OCI-LY7 (cell line): ENCODE measurements at regions not wholly inside any gene's neighbourhood (a gene's known extent, or its start where the extent isn't known, plus 50 kb on each side); places are given as distances from the start of the nearest gene placed in this dataset.

Experiments used
- BruUV-seq: library from RNA; stranded (reverse); fragments of 400-500 nt; replicated peaks from 2 replicates; lab custom pipeline; 2021; lab: Mats Ljungman, UMichigan
- CTCF ChIA-PET: fragments of 300-600 bp; sonication (Branson Sonifier 250); formaldehyde crosslinking; loops from one replicate; lab custom pipeline; 2022; ENCODE audit warnings: antibody characterized with exemption; ENCODE audit not compliant: unreplicated experiment; lab: Charles Lee
- POLR2A ChIA-PET: fragments of 300-600 bp; sonication (Branson Sonifier 250); formaldehyde crosslinking; loops from one replicate; lab custom pipeline; 2022; ENCODE audit warnings: antibody characterized with exemption; lab: Charles Lee
- DNase-seq: peaks from one replicate; pipeline ENCODE4 v3.0.0-alpha.2; 2015; ENCODE audit warnings: low spot score
- H2AFZ ChIP-seq: fragments of 200-600 bp; sonication (generic), shearing (Covaris generic); 2 replicates; pipeline ENCODE4 v1.6.1; 2014; ENCODE audit warnings: mild to moderate bottlenecking, antibody characterized with exemption, low read length, moderate library complexity
- H3K27ac ChIP-seq: fragments of 200-600 bp; sonication (generic); 2 replicates; pipeline ENCODE4 v1.5.1; 2014; ENCODE audit warnings: mixed run types, low read depth, mild to moderate bottlenecking, moderate library complexity, low read length, inconsistent platforms; ENCODE audit not compliant: poor library complexity, severe bottlenecking
- H3K36me3 ChIP-seq: fragments of 200-600 bp; sonication (generic); 2 replicates; pipeline ENCODE4 v1.6.1; 2014; ENCODE audit warnings: mild to moderate bottlenecking, antibody characterized with exemption, low read length, moderate library complexity, mixed read lengths; ENCODE audit not compliant: insufficient read depth
- H3K4me1 ChIP-seq: fragments of 200-600 bp; sonication (generic); 2 replicates; pipeline ENCODE4 v1.5.1; 2014; ENCODE audit warnings: mild to moderate bottlenecking, low read length; ENCODE audit not compliant: insufficient read depth, poor library complexity, severe bottlenecking
- H3K4me2 ChIP-seq: fragments of 200-600 bp; sonication (generic); 2 replicates; pipeline ENCODE4 v1.6.1; 2014; ENCODE audit warnings: mild to moderate bottlenecking, low read length
- H3K4me3 ChIP-seq: fragments of 200-600 bp; sonication (generic); 2 replicates; pipeline ENCODE4 v1.5.1; 2014; ENCODE audit warnings: mild to moderate bottlenecking, low read depth, low read length; ENCODE audit not compliant: poor library complexity, severe bottlenecking
- H3K79me2 ChIP-seq: fragments of 200-600 bp; sonication (generic); 2 replicates; pipeline ENCODE4 v1.6.1; 2016; ENCODE audit warnings: low read depth, mild to moderate bottlenecking, low read length, moderate library complexity, mixed read lengths; ENCODE audit not compliant: insufficient read depth
- H3K9me2 ChIP-seq: fragments of 200-600 bp; sonication (generic); 2 replicates; pipeline ENCODE4 v1.6.1; 2016; ENCODE audit warnings: mild to moderate bottlenecking, low read length, mixed read lengths; ENCODE audit not compliant: insufficient read depth
- H3K9me3 ChIP-seq: fragments of 200-600 bp; sonication (generic); 2 replicates; pipeline ENCODE4 v1.6.1; 2014; ENCODE audit warnings: mild to moderate bottlenecking, mixed run types, low read length, mixed read lengths
- H4K20me1 ChIP-seq: fragments of 200-600 bp; sonication (generic); 2 replicates; pipeline ENCODE4 v1.6.1; 2014; ENCODE audit warnings: mild to moderate bottlenecking, antibody characterized with exemption, low read length, moderate library complexity, mixed read lengths; ENCODE audit not compliant: insufficient read depth
- CTCF ChIP-seq: fragments of 200-600 bp; sonication (generic); conservative IDR thresholded peaks from 2 replicates; pipeline ENCODE4 v1.5.1; 2014; ENCODE audit warnings: mild to moderate bottlenecking, antibody characterized with exemption, low read length, moderate library complexity, mixed read lengths
- EZH2phosphoT487 ChIP-seq: fragments of 200-600 bp; sonication (generic); IDR thresholded peaks from 2 replicates; pipeline ENCODE4 v1.6.1; 2018; ENCODE audit warnings: low read depth, borderline replicate concordance, mild to moderate bottlenecking, mixed run types, antibody characterized with exemption, low read length, moderate library complexity, mixed read lengths
- intact Hi-C: fragments of 100-400 bp; cut with micrococcal nuclease; formaldehyde crosslinking; loops from one replicate; pipeline ENCODE4 v1.10.0; 2022; ENCODE audit not compliant: unreplicated experiment

GRCh38 chr3:59605944-59606534, 556.2 kb upstream of the CFAP20DC start:
- H3K9me3 ChIP-seq: no peaks in the 10 kb centered on the region
- DNase-seq: no peak
- no peaks in the 10 kb centered on the region for H3K9me2 ChIP-seq
- H3K4me3 ChIP-seq: no peak overlapping the region
- H3K36me3 ChIP-seq: no peaks in the 10 kb centered on the region
- no TSS peak for BruUV-seq
- intact Hi-C loops: no loop called here
- POLR2A ChIA-PET: no interaction called here
- no peak overlapping the region for H2AFZ ChIP-seq
- no peak overlapping the region for H3K27ac ChIP-seq
- no peaks in the 10 kb centered on the region for H4K20me1 ChIP-seq
- no peaks in the 10 kb centered on the region for H3K79me2 ChIP-seq
- H3K4me1 ChIP-seq: no peaks in the 10 kb centered on the region
- CTCF ChIA-PET: no interaction called here
- H3K4me2 ChIP-seq: no peak overlapping the region
- TF ChIP-seq EZH2phosphoT487 (no peak), CTCF (no peak)

- Histone ChIP-seq H3K4me1 (no peaks in the 10 kb centered on the region), H3K27ac (no peak overlapping the region), H3K79me2 (no peaks in the 10 kb centered on the region), H3K9me3 (no peaks in the 10 kb centered on the region), H3K4me2 (no peak overlapping the region), H3K36me3 (no peaks in the 10 kb centered on the region), H3K4me3 (no peak overlapping the region), H4K20me1 (no peaks in the 10 kb centered on the region), H2AFZ (no peak overlapping the region), H3K9me2 (no peaks in the 10 kb centered on the region)
- no TSS peak for BruUV-seq
- TF ChIP-seq CTCF (no peak), EZH2phosphoT487 (no peak)
- DNase-seq: no peak
- POLR2A ChIA-PET: no interaction called here
- CTCF ChIA-PET: no interaction called here
- intact Hi-C loops: no loop called here
Observed at GRCh38 chr3:59605318-59605717, 555.5 kb upstream of the CFAP20DC start.

- POLR2A ChIA-PET: interaction anchor here (0.6 kb wide), 1 partner anchor 43 kb away, joined by 3 read pairs; no protein-coding TSS in a partner anchor
- no peaks in the 10 kb centered on the region for H3K4me1 ChIP-seq
- DNase-seq: no peak
- CTCF ChIA-PET: no interaction called here
- H3K79me2 ChIP-seq: no peaks in the 10 kb centered on the region
- no peak overlapping the region for H2AFZ ChIP-seq
- no peak overlapping the region for H3K4me3 ChIP-seq
- H4K20me1 ChIP-seq: no peaks in the 10 kb centered on the region
- H3K9me3 ChIP-seq: no peaks in the 10 kb centered on the region
- H3K4me2 ChIP-seq: no peak overlapping the region
- no peak overlapping the region for H3K27ac ChIP-seq
- H3K36me3 ChIP-seq: no peaks in the 10 kb centered on the region
- H3K9me2 ChIP-seq: no peaks in the 10 kb centered on the region
- intact Hi-C loops: no loop called here
- TF ChIP-seq EZH2phosphoT487 (no peak), CTCF (no peak)
- BruUV-seq: no TSS peak
Observed at GRCh38 chr3:59601486-59601885, 551.7 kb upstream of the CFAP20DC start.
